B cell (primary cell): ENCODE measurements at regions not wholly inside any gene's neighbourhood (a gene's known extent, or its start where the extent isn't known, plus 50 kb on each side); places are given as distances from the start of the nearest gene placed in this dataset.

Source experiments
- ATAC-seq: fragments of 200-7000 bp; cut with Tn5 transposase; one replicate; pipeline ENCODE4 v1.10.0; 2021; ENCODE audit warnings: low read depth, mild to moderate bottlenecking, moderate number of reproducible peaks, moderate library complexity
- CTCF ChIA-PET: fragments of 350-600 bp; sonication (Branson Sonifier 250); formaldehyde crosslinking; loops from one replicate; lab custom pipeline; 2021; ENCODE audit warnings: antibody characterized with exemption, inconsistent platforms; lab: Charles Lee
- POLR2A ChIA-PET: fragments of 350-600 bp; sonication (Branson Sonifier 250); formaldehyde crosslinking; loops from one replicate; lab custom pipeline; 2021; ENCODE audit warnings: antibody characterized with exemption; lab: Charles Lee
- DNase-seq: peaks from one replicate; pipeline ENCODE4 v3.0.0; 2013
- H2AFZ ChIP-seq: 2 replicates; pipeline ENCODE4 v1.6.1; 2012; ENCODE audit warnings: mild to moderate bottlenecking, low read depth, low read length; ENCODE audit not compliant: insufficient read depth, poor library complexity, severe bottlenecking
- H3K27ac ChIP-seq, 2 donors: 1 replicate in 1 of 2; 2 replicates in 1 of 2; pipeline ENCODE4 v1.5.1; 2012 to 2013; ENCODE audit warnings: low read length in 2 of 2, mild to moderate bottlenecking in 2 of 2, moderate library complexity in 1 of 2
- H3K27me3 ChIP-seq, 4 experiments: fragments of 200-600 bp in 1 of 4; sonication (generic) in 1 of 4; replicated peaks in 1 of 4; 1 replicate in 2 of 4; 2 replicates in 2 of 4; pipeline versions ENCODE4 v1.6.1 to v1.7.0; 2013 to 2016; ENCODE audit warnings: low read length in 3 of 4, mild to moderate bottlenecking in 2 of 4, mixed read lengths in 1 of 4, moderate library complexity in 1 of 4; ENCODE audit not compliant: insufficient read depth in 4 of 4, control insufficient read depth in 3 of 4; ENCODE audit errors: control extremely low read depth in 1 of 4
- H3K36me3 ChIP-seq, 2 experiments: replicated peaks in 1 of 2; 1 replicate in 1 of 2; 2 replicates in 1 of 2; pipeline versions ENCODE4 v1.6.1 to v1.7.1; 2013; ENCODE audit warnings: low read length in 1 of 2; ENCODE audit not compliant: insufficient read depth in 2 of 2, control insufficient read depth in 1 of 2; ENCODE audit errors: control extremely low read depth in 1 of 2, extremely low read depth in 1 of 2
- H3K4me1 ChIP-seq, 2 donors: fragments of 200-600 bp in 1 of 2; sonication (generic) in 1 of 2; 1 replicate in 1 of 2; 2 replicates in 1 of 2; pipeline versions ENCODE4 v1.5.1 to v1.6.1; 2013 to 2017; ENCODE audit warnings: low read length in 2 of 2; ENCODE audit not compliant: control insufficient read depth in 2 of 2, insufficient read depth in 2 of 2
- H3K4me2 ChIP-seq: replicated peaks from 2 replicates; pipeline ENCODE3; 2012; ENCODE audit warnings: mild to moderate bottlenecking, low read depth, low read length; ENCODE audit not compliant: poor library complexity, severe bottlenecking
- H3K4me3 ChIP-seq, 5 experiments: fragments of 200-600 bp in 1 of 5; sonication (generic) in 1 of 5; 1 replicate in 3 of 5; 2 replicates in 2 of 5; pipeline versions ENCODE4 v1.5.1 to v1.7.0; 2011 to 2016; ENCODE audit warnings: low read length in 4 of 5, mild to moderate bottlenecking in 4 of 5, low read depth in 2 of 5, control low read depth in 1 of 5, moderate library complexity in 1 of 5; ENCODE audit not compliant: insufficient read depth in 1 of 5; ENCODE audit errors: control extremely low read depth in 1 of 5, extremely low read depth in 1 of 5
- H3K79me2 ChIP-seq: fragments of 200-600 bp; sonication (generic); one replicate; pipeline ENCODE4 v1.6.0; 2016; ENCODE audit warnings: low read length; ENCODE audit not compliant: control insufficient read depth, insufficient read depth
- H3K9ac ChIP-seq: fragments of 200-600 bp; sonication (generic); 2 replicates; pipeline ENCODE4 v1.6.1; 2017; ENCODE audit warnings: mild to moderate bottlenecking, low read length, moderate library complexity
- H3K9me3 ChIP-seq, 3 donors: one replicate each; pipeline versions ENCODE4 v1.6.1 to v1.7.1; 2013; ENCODE audit warnings: low read length in 2 of 3; ENCODE audit not compliant: control insufficient read depth in 2 of 3, insufficient read depth in 1 of 3; ENCODE audit errors: control extremely low read depth in 1 of 3
- H4K20me1 ChIP-seq: 2 replicates; pipeline ENCODE4 v1.6.0; 2012; ENCODE audit warnings: mild to moderate bottlenecking, low read length; ENCODE audit not compliant: insufficient read depth, control insufficient read depth, poor library complexity, severe bottlenecking
- H3K27ac Mint-ChIP-seq: one replicate; pipeline ENCODE4 v1.8.0; 2021; ENCODE audit warnings: mixed read lengths
- H3K27me3 Mint-ChIP-seq: one replicate; pipeline ENCODE4 v1.8.0; 2021; ENCODE audit warnings: mixed read lengths
- H3K4me1 Mint-ChIP-seq: one replicate; pipeline ENCODE4 v1.8.0; 2021; ENCODE audit warnings: mixed read lengths
- H3K4me3 Mint-ChIP-seq: one replicate; pipeline ENCODE4 v1.8.0; 2021; ENCODE audit warnings: mixed read lengths
- H3K9me3 Mint-ChIP-seq: one replicate; pipeline ENCODE4 v1.8.0; 2022; ENCODE audit warnings: mixed read lengths; ENCODE audit not compliant: insufficient read depth
- EZH2 ChIP-seq: IDR thresholded peaks from 2 replicates; pipeline ENCODE4 v1.6.1; 2012; ENCODE audit warnings: borderline replicate concordance, low read depth, mild to moderate bottlenecking, moderate library complexity, low read length; ENCODE audit not compliant: insufficient read depth, poor library complexity, severe bottlenecking
- WGBS: methylation state at CpG from one replicate; pipeline ENCODE4 v1.1.5; 2013; ENCODE audit warnings: missing lambda C conversion rate; ENCODE audit not compliant: insufficient coverage; 5-methylcytosine and 5-hydroxymethylcytosine counted together
- intact Hi-C: fragments of 100-400 bp; cut with micrococcal nuclease; formaldehyde crosslinking; loops from one replicate; pipeline ENCODE4 v1.10.0; 2022
- TF ChIP-seq, protein P1 (sequence below): fragments of 200-600 bp; IDR thresholded peaks from one replicate; pipeline ENCODE4 v1.8.0; 2022; ENCODE audit warnings: antibody characterized with exemption, mild to moderate bottlenecking

DNA sequence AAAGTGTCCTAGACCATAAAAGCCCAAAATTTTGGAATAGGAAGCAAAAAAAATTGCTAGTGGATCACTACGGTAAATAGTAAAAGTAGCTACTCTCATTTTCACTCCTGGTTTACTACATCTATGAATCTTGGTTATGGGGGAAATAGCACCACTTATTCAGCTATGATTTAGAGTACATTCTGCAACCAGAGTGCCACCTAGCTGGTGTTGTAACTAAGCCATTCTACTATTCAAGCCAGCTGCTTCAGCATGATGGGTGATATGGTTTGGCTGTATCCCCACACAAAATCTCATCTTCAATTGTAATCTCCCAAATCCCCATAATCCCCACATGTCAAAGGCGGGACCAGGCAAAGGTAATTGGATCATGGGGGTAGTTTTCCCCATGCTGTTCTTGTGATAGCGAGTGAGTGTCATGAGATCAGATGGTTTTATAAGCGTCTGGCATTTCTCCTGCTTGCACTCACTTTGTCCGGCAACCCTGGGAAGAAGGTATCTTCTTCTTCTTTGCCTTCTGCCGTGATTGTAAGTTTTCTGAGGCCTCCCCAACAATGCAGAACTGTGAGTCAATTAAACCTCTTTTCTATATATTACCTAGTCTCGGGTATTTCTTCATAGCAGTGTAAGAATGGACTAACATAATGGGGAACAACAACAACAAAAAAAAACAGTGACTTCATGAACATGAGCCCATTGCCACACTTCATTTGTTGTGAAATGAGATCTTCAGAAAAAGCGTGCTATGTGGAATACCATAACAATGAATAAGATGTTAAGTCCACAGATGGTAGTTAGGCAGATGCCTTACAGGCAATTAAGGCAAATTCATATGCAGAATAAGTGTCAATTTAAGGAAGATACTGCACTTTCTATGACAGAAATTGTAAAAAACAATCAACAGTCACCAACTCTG, 280.1 kb downstream of the PABPC4L start:
- intact Hi-C loops, result no loop called here
- DNase-seq (no peak), ATAC-seq (no peak)
- Histone ChIP-seq H2AFZ (no peak overlapping the region), H3K4me1 (no peaks in the 10 kb centered on the region), H4K20me1 (no peaks in the 10 kb centered on the region), H3K4me3 (no peak overlapping the region), H3K36me3 (no peaks in the 10 kb centered on the region), H3K9ac (no peak overlapping the region), H3K79me2 (no peaks in the 10 kb centered on the region), H3K27me3 (no peaks in the 10 kb centered on the region), H3K27ac (no peak overlapping the region), H3K4me2 (no peak overlapping the region), H3K9me3 (peaks cover 0 to 2% (median 0%) of the 10 kb centered on the region in 3 donors)
- H3K27me3 Mint-ChIP-seq, result no peaks in the 10 kb centered on the region
- CTCF ChIA-PET, result no interaction called here
- TF ChIP-seq, protein P1, sequence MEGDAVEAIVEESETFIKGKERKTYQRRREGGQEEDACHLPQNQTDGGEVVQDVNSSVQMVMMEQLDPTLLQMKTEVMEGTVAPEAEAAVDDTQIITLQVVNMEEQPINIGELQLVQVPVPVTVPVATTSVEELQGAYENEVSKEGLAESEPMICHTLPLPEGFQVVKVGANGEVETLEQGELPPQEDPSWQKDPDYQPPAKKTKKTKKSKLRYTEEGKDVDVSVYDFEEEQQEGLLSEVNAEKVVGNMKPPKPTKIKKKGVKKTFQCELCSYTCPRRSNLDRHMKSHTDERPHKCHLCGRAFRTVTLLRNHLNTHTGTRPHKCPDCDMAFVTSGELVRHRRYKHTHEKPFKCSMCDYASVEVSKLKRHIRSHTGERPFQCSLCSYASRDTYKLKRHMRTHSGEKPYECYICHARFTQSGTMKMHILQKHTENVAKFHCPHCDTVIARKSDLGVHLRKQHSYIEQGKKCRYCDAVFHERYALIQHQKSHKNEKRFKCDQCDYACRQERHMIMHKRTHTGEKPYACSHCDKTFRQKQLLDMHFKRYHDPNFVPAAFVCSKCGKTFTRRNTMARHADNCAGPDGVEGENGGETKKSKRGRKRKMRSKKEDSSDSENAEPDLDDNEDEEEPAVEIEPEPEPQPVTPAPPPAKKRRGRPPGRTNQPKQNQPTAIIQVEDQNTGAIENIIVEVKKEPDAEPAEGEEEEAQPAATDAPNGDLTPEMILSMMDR, result no peak
- no peak for TF ChIP-seq EZH2
- H3K27ac Mint-ChIP-seq, result no peak overlapping the region
- POLR2A ChIA-PET, result no interaction called here
- H3K9me3 Mint-ChIP-seq, result peaks cover 3% of the 10 kb centered on the region
- H3K4me3 Mint-ChIP-seq, result no peak overlapping the region
- H3K4me1 Mint-ChIP-seq, result no peaks in the 10 kb centered on the region
- WGBS, result 100% methylated on average over 3 of the region's 8 CpGs

DNA sequence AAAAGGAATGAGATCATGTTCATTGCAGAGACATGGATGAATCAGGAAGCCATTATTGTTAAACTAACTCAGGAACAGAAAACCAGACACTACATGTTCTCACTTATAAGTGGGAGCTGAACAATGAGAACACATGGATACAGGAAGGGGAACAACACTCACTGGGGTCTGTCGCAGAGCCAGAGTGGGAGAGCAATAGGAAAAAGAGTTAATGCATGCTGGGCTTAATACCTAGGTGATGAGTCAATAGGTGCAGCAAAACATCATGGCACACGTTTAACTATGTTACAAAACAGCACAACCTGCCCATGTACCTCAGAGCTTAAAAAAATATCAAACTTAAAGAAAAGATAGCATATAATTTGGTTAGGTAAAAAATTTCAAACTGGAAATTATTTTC, 281.4 kb downstream of the PABPC4L start:
- H3K4me2 ChIP-seq, result no peak overlapping the region
- Mint-ChIP-seq H3K27ac (no peak overlapping the region), H3K27me3 (no peaks in the 10 kb centered on the region), H3K4me3 (no peak overlapping the region), H3K9me3 (peaks cover 3% of the 10 kb centered on the region), H3K4me1 (no peaks in the 10 kb centered on the region)
- intact Hi-C loops, result no loop called here
- H3K27ac ChIP-seq, result no peak overlapping the region
- H3K4me3 ChIP-seq, result no peak overlapping the region
- H3K27me3 ChIP-seq, result no peaks in the 10 kb centered on the region
- H4K20me1 ChIP-seq, result no peaks in the 10 kb centered on the region
- peaks cover 0 to 2% (median 0%) of the 10 kb centered on the region in 3 donors for H3K9me3 ChIP-seq
- DNase-seq (no peak), ATAC-seq (no peak)
- H3K4me1 ChIP-seq, result no peaks in the 10 kb centered on the region
- 100% methylated on average over 1 of the region's 2 CpGs for WGBS
- no peak overlapping the region for H2AFZ ChIP-seq
- H3K79me2 ChIP-seq, result no peaks in the 10 kb centered on the region
- H3K9ac ChIP-seq, result no peak overlapping the region
- TF ChIP-seq, protein P1, result no peak
- no peak for TF ChIP-seq EZH2
- POLR2A ChIA-PET, result no interaction called here
- no peaks in the 10 kb centered on the region for H3K36me3 ChIP-seq
- CTCF ChIA-PET, result no interaction called here
